HepG2 (cell line): ENCODE measurements at regions not wholly inside any gene's neighbourhood (a gene's known extent, or its start where the extent isn't known, plus 50 kb on each side); places are given as distances from the start of the nearest gene placed in this dataset.

Source experiments
- CEBPG ChIP-seq: IDR thresholded peaks from 2 replicates; pipeline ENCODE4 v1.6.1; 2016
- CREB1 ChIP-seq, 2 experiments: fragments of 450-650 bp in 1 of 2; IDR thresholded peaks; 2 replicates each; pipeline ENCODE4 v1.6.1; 2016 to 2017; ENCODE audit warnings: control low read depth in 1 of 2, mild to moderate bottlenecking in 1 of 2, missing compliant biosample characterization in 1 of 2, missing genetic modification characterization in 1 of 2
- CTCF ChIP-seq: sonication (generic); formaldehyde crosslinking; IDR thresholded peaks from 2 replicates; pipeline ENCODE4 v1.5.0; 2020; ENCODE audit warnings: mild to moderate bottlenecking, missing genetic modification reagents, moderate library complexity
- FOXA1 ChIP-seq, 2 experiments: fragments of 450-650 bp in 1 of 2; sonication (generic) in 1 of 2; formaldehyde crosslinking in 1 of 2; IDR thresholded peaks; 2 replicates each; pipeline versions ENCODE4 v1.4.0 to v1.6.1; 2016 to 2020; ENCODE audit warnings: missing genetic modification reagents in 1 of 2
- ISL2 ChIP-seq: sonication (generic); formaldehyde crosslinking; IDR thresholded peaks from 2 replicates; pipeline ENCODE4 v1.5.0; 2020; ENCODE audit warnings: missing genetic modification reagents
- NR3C1 ChIP-seq: sonication (generic); formaldehyde crosslinking; IDR thresholded peaks from 2 replicates; pipeline ENCODE4 v1.4.0; 2020; ENCODE audit warnings: missing genetic modification reagents
- ONECUT2 ChIP-seq: sonication (generic); formaldehyde crosslinking; IDR thresholded peaks from 2 replicates; pipeline ENCODE4 v1.4.0; 2020; ENCODE audit warnings: missing genetic modification reagents
- PCBP1 ChIP-seq: fragments of 200-400 bp; formaldehyde crosslinking; IDR thresholded peaks from 2 replicates; pipeline ENCODE4 v1.6.1; 2017; ENCODE audit warnings: mild to moderate bottlenecking, low read depth, low read length, borderline replicate concordance
- PRDM15 ChIP-seq: sonication (generic); formaldehyde crosslinking; IDR thresholded peaks from 2 replicates; pipeline ENCODE4 v1.4.0; 2020; ENCODE audit warnings: missing genetic modification reagents
- ZNF354B ChIP-seq: sonication (generic); formaldehyde crosslinking; IDR thresholded peaks from 2 replicates; pipeline ENCODE4 v1.8.0; 2022; ENCODE audit warnings: mild to moderate bottlenecking, missing genetic modification reagents
- ZNF512 ChIP-seq: sonication (generic); formaldehyde crosslinking; IDR thresholded peaks from 2 replicates; pipeline ENCODE4 v1.4.0; 2020; ENCODE audit warnings: mild to moderate bottlenecking, missing genetic modification reagents

DNA sequence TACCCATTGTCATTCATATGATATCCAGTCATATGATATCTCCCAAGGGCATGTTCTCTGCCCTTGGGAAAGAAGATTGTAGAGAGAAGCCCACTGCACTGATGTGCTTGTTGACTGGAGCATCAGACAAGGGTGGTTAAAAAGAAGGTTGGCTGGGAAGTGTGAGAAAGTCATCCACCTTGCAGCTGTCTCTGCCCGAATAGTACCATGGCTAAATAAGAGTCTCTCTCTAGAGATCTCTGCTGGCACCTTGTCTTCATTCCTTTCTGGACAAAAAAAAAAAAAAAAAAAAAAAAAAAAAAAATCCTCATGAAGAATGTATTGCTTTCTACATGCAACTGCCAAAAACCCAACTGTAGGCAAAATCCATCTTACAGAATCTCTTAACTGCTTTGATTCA, 349.7 kb upstream of the ESRRG start:
- TF ChIP-seq CEBPG (no peak), CTCF (CRISPR knock-in tag) (no peak), ONECUT2 (no peak), PCBP1 (no peak), ISL2 (no peak), ZNF512 (CRISPR knock-in tag) (no peak), ZNF354B (no peak), PRDM15 (CRISPR knock-in tag) (no peak), CREB1 (IDR thresholded peaks at IDR 0.05) (no peak), CREB1 (CRISPR knock-in tag; IDR thresholded peaks at IDR 0.05) (no peak), FOXA1 (IDR thresholded peaks at IDR 0.05) (no peak), FOXA1 (CRISPR knock-in tag; IDR thresholded peaks at IDR 0.05) (no peak), NR3C1 (CRISPR knock-in tag) (no peak)
